Activated CD8-positive, alpha-beta memory T cell treated with anti-CD3 and anti-CD28 coated beads, Interleukin-2, amount 50 U/mL, for 24 hours (primary cell): ENCODE measurements at regions not wholly inside any gene's neighbourhood (a gene's known extent, or its start where the extent isn't known, plus 50 kb on each side); places are given as distances from the start of the nearest gene placed in this dataset.
"Not testable (repeated sequence)": the region's sequence is repeated elsewhere in the genome, so short reads cannot be mapped to it uniquely, and the experiment has no call there.

Experiments
- DNase-seq: peaks from one replicate; pipeline ENCODE4 v3.0.0-alpha.2; 2020; ENCODE audit errors: extremely low read depth

GRCh38 chr3:75126556-75126955 is 512.1 kb upstream of the CNTN3 start:
- no peak for DNase-seq

DNA sequence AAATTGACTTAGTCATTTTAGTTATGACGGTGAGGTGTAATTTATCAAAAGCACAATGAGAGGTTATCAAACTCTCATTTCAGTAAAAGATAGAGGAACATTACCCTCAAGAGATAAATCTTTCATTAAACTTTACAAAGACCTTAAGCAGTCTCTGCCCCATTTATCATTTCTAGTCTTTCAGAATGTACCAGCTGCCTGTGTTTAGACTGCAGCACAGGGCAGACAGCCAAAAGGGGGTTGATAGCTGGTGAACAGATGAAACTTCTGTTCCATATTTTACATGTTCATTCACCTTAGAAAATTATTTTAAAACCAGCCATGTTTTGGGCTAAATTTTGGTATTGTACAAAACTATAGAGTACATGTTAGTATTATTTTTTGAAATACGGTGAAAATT is 514.6 kb upstream of the CNTN3 start:
- no peak for DNase-seq

- DNase-seq = no peak
Measured at GRCh38 chr3:75136100-75136897, 521.8 kb upstream of the CNTN3 start.

- no peak for DNase-seq
Measured at GRCh38 chr3:75138345-75138744, 523.9 kb upstream of the CNTN3 start.

- DNase-seq = no peak
Measured at GRCh38 chr3:75140904-75141615, 523.1 kb upstream of the FRG2C start.

GRCh38 chr3:75144406-75144805 is 519.7 kb upstream of the FRG2C start:
- no peak for DNase-seq

GRCh38 chr3:75171630-75172230 is 492.4 kb upstream of the FRG2C start:
- no peak for DNase-seq

DNA sequence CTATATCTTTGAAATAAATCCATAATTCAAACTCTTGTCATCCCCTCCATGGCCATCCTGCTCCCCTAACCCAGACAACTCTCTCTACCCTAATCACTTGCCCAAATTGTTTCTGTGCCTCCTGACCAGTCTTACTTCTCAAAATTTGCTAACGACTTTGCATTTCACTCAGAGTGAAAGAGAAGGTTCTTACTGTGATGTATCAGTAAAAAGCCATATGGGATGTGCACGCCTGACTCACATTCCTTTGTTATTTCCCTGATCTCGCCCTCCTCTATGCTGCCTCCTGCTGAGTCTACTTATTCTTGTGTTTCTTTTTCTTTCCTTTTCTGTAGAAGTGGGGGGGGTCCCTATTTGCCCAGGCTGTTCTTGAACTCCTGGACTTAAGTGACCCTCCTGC is 487.2 kb upstream of the FRG2C start:
- no peak for DNase-seq

DNA sequence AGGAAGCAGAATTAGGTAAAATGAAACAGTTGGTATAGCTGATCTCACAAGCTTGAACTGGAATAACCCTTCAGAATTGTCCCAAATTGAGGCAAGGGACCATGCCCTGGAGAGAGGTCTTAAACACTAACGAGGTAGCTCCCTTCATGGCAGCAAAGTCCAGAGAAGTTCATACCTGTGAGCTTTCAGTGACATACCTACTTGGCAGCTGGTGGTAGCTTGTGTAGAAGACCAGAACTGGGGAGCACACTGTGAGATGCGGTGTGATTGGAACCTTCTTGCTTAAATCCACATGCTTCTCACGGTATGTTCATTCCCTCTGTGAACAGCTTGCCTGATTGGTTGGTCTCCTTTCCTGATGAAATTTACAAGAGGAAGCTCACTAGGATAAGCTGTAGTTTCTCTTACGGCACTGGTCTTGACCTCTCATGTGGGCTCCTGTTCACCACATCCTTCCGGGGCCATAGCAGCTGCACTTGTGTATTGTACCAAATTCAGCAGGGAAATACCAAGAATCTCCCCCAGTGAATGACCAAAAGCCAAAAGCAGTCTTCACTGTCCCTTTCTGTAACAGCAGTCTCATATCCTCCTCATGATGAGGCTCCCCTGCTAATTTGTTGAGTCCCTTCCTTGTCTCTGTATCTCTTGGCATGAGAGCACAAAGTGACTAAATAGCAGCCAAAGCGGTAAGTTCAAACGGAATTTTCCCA is 483.7 kb upstream of the FRG2C start:
- no peak for DNase-seq

DNA sequence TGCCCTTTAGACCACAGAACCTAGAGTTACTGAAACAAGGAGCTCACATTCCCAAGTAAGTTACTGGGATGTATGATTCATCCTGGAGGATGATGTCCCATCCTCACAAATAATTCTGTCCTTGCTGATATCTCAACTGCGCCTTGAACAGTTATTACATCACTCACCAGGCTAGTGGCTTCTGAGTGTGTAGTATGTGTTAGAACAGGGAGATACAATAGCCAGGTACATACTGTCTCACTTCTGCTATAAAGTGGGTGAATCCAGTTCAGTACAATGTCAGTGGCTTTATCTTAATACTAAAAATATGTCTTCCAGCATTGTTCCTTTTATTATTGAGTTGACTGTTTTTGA is 483.2 kb upstream of the FRG2C start:
- no peak for DNase-seq

GRCh38 chr3:75188962-75189361 is 475.2 kb upstream of the FRG2C start:
- no peak for DNase-seq

- peak; percentile 8 for DNase-seq
Measured at GRCh38 chr3:75192146-75192616, 471.9 kb upstream of the FRG2C start.

- DNase-seq = no peak
Measured at GRCh38 chr3:75193797-75194196, 470.3 kb upstream of the FRG2C start.

- not testable (repeated sequence) for DNase-seq
Measured at GRCh38 chr3:75214332-75214731, 449.8 kb upstream of the FRG2C start.

GRCh38 chr3:75218577-75218976 is 445.6 kb upstream of the FRG2C start:
- DNase-seq = no peak

GRCh38 chr3:75220932-75221331 is 443.2 kb upstream of the FRG2C start:
- no peak for DNase-seq

- DNase-seq = no peak
Measured at GRCh38 chr3:75224412-75224811, 439.7 kb upstream of the FRG2C start.

GRCh38 chr3:75232216-75232615 is 431.9 kb upstream of the FRG2C start:
- DNase-seq = no peak

- no peak for DNase-seq
Measured at GRCh38 chr3:75235631-75236030, 428.5 kb upstream of the FRG2C start.

GRCh38 chr3:75237053-75237452 is 427.1 kb upstream of the FRG2C start:
- DNase-seq = no peak

GRCh38 chr3:75237477-75237876 is 426.7 kb upstream of the FRG2C start:
- no peak for DNase-seq
